Epidermal melanocyte (primary cell): ENCODE measurements at regions not wholly inside any gene's neighbourhood (a gene's known extent, or its start where the extent isn't known, plus 50 kb on each side); places are given as distances from the start of the nearest gene placed in this dataset.

Source experiments
- DNase-seq: peaks from one replicate; pipeline ENCODE4 v3.0.0; 2011; ENCODE audit warnings: low spot score; ENCODE audit not compliant: insufficient read length

DNA sequence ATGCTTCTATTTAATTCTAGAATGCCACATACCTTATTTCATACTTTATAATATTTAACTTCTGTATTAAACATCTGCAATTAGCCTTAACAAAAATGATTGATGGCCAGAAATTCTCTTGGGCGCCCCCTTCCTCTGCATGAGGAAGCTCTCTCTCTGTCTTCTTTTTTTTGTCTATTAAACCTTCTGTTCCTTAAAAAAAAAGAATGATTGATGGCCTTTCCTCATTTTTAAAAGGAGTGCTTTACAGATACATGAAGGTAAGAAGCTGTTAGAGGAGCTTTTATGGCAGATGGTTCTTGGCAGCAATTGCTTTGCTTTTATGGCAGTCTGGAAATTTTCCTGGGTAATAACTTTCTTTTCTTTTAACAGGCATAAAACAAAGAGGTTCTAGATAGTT, 526.9 kb downstream of the SLC4A3 start:
- DNase-seq = no peak

DNA sequence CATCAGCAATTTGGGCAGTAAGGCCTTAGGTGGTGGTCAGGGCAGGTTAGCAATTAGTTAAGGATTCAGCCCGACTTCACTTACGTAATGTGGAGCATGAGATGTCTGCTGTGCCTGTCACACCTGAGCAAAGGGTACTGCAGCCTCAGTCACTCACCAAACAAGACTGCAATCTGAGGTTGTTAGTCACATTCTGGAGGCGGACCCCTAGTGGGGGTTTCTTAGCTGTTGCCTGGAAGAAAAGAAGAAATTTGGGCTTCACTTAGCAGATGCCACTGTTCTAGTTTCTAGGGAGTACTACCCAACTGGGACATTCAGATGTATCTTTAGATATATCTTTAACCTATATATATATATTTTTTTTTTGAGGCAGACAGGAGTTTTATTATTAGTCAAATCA, 529.9 kb downstream of the SLC4A3 start:
- no peak for DNase-seq

DNA sequence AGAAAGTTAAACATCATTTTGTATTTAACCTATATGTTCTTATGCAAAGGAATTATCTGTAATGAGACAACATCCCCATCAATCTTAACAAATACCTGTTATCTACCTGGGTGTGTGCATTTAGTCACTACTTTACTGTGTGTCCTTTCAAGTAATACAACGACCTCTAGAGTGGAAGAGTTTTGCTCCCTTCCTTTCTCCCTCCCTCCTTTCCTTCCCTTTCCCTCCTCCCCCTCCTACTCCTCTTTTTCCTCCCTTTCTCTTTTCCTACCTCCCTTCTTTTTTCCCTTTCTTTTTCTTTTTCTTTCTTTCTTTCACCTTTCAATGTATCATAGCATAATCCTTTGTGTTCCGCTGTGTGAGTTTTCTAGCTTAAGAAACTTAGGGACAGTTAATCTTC, 532.3 kb downstream of the SLC4A3 start:
- no peak for DNase-seq

DNA sequence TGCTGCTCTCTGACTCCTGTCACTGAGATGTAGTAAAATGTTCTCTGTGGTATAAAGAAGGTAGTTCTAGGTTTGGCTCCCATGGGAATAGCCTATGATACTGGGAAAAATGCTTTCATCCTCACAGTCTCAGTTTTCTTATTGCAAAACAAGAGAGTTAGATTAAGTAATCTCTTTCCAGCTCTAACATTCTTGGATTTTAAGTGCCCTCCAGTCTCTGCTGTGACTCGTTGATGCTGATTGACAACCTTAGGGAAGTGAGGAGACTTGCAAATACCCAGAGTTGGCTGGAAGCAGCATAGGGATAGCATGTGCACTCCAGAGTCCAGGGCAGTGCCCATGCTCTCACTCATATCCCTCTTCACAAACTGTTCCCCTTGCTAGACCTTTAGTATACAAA, 534.9 kb downstream of the SLC4A3 start:
- no peak for DNase-seq

DNA sequence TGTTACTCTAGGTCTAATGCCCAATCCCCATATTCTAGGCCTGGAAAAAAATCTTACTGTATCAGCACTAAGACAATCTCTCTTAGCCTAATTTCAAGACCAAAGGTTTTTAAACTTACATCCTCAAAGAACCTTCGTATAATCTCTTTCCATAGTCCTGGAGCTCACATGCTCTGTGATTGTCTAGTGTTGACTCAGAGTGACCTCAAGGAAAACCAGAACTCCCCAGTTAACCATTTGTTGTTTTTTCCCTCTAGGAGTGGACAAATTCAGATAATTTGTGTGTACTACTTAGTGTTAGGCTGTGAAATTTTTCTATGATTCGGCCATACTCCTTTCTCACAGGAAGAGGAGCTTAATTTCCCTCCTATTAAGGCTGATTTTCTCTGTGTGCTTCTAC, 536.1 kb downstream of the SLC4A3 start:
- no peak for DNase-seq

DNA sequence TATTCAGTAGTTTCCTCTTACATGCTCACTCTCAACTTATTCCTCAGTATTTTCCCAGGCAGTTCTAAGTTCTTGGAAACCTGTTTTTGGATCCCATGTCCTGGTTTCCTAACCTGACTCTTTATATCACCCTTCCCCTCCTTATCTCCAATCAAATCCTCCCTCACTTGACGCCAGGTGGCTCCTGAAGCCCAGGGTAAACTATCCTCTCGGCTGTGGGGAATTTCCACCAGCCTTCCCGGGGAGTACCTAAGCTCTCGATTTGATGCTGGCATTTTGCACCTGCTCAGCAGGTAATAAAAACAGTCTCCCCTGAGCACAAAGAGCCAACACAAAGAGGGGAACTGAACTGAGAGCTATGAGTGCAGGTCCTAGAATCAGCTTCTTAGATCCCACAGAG, 538.0 kb downstream of the SLC4A3 start:
- DNase-seq = no peak

DNA sequence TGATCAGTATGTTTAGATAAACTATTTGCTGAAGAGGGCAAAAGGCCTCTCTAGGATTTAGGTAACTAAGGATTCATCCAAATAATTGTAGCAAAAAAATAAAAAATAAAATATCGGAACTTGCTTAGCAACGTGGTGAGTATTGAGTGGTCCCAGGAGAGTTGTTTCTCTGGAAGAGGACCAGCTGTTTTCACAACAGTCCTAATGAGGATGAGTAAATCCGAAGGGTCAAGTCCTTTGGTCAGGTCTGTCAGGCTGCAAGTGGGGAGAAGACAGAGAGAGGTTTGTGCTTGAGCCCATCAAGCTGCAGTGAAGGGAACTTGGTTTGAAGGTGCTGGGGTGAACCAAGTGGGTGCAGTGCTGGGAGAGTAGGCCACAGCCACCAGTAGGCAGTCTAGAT, 539.2 kb downstream of the SLC4A3 start:
- no peak for DNase-seq

DNA sequence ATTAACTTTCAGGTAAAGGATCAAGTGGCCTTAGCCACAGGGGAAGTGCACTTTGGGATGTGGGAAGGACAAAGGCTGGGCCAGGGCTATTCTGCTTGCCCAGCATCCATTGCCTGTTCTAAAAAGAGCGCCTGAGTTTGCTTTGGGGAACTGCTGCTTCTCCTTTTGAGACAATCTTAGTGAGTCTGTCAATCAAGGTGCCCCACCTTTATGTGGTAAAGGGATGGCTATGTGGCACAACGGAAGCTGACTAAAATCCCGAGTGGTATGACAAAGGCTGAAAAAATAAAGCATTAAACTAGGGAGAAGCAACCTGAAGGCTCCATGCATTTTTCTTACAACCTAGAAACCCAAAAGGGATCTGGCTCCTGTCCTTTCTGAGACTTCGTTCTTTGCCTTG, 540.5 kb downstream of the SLC4A3 start:
- DNase-seq = no peak

DNA sequence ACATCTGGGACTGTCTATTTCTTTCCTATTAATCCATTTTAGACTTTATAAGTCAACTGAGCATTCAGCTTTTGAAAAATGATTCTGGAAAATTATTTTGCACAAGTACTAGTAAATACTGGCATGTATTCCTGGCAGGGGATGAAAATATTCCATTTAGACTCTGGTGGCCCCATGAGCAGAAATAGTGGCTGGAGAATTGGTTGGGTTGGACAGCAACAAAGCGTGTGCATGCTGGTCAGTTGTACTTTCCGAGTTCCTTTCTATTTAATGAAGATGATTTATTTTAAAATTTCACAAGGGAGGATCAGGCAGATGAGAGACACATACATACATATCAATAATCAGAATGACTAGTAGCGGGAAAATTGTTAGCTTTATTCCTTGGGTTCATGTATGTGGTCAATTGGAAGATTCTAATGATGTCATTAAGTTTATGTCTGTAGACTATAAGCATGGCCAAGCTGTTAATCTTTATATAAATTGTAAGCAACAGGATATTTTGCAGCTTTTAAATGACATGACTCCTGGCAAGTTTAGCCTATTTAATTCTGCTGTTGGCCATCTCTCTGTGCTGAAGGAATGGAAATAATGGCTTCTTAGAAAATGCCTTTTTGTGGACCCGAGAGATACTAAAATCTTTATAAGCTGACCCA, 541.6 kb downstream of the SLC4A3 start:
- DNase-seq = no peak

DNA sequence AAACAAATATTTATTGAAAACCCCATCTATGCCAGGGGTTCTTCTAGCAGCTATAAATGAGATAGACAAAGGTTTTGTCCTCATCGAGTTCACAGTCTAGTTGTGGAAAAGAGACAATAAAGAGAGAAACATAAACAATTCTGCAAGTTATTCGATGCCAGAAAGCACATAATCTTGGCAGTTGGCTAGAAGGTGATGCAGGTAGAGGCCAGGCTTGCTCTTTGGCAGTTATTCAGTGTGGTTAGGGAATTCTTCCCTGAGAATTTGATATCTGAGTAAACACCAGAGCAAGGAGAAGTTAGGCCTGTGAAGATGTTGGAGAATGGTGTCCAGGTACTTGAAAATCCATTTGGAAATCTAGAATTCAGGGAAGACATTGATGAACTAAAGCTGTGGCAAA, 547.4 kb downstream of the SLC4A3 start:
- no peak for DNase-seq

DNA sequence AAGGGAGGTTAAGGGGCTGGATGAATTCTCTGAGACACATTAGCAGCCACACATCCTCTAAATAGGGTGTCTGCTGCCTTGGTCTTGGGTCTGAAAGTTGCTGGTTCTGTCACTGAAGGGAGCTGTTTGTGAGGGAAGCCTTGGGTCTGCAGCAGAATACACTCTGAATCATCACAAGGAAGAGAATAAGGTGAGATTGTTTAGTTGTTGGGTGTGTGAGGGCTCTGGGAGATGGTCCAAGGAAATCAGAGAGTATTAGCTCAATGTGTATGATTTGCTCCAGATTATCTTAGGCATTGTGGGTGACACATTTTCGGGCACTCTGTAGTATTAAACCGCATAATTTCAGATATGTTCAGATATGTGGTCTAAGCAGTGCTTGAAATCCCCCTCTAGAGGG, 548.5 kb downstream of the SLC4A3 start:
- DNase-seq = no peak

DNA sequence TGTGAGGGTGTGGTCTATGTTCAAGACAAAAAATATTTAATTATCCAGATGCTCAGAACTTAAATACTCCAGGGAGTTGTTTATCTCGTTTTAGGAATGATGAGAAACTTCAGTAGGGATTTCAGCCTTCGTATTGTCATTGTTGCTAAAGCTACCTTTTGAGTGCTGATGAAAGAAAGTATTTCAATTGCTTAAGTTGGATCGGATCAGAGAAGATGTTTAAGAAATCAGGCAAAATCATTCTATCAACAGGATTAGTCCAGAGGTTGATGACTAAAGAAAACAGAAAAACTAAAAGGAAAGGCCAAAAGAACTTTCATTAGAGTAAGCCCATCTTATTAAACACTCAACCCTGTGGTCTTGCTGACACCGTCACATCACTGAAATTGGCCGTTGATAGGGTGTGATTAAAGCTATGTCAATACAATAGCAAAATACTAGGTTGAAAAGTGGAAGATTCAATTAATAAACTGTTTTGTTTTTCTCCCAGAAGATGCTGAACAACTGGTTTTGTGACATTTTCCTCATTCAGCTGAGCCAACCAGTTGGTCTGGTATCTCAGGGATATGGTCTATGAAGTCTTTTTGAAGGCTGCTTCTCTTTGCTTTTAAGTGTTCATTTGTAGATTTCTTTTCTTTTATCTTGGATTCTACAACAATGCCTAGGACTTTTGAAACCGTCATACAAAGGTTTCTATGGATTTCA, 551.7 kb downstream of the SLC4A3 start:
- no peak for DNase-seq

DNA sequence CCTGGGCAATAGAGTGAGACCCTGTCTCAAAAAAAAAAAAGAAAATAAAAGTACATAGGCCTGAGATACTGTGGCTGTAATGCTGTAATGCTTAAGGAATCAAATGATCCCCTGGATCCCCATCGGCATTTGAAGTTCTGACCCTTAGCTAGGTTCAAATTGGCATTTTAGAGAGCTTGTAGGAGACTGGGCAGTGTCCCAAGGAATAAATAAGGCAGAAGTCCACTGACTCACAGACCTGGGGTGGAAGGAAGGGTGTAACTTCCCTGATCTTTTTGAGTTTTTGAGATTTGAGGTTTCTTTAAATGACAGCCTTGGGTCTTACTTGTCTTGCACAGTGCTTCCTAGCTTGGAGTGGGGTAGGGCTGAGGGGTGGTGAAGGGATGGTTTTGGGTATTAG, 553.7 kb downstream of the SLC4A3 start:
- no peak for DNase-seq

DNA sequence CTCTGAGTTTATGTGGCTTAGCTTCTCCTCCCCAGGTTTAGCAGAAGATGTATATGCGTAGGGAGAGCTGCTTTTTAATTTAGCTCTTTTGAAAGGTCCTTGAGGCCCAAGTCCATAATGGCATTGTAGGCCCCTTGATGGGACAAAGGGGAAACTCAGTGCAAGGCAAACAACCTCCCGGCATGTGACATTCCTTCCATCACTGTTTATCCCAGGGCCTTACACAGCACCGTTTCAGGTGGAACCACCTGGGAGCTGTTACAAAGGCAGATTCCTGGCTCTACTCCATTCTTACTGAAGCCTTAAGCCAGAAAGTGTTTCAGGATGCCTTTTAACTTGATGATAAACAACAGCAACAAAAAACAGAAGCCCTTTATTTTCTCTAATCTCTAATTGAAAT, 555.4 kb downstream of the SLC4A3 start:
- DNase-seq = no peak

DNA sequence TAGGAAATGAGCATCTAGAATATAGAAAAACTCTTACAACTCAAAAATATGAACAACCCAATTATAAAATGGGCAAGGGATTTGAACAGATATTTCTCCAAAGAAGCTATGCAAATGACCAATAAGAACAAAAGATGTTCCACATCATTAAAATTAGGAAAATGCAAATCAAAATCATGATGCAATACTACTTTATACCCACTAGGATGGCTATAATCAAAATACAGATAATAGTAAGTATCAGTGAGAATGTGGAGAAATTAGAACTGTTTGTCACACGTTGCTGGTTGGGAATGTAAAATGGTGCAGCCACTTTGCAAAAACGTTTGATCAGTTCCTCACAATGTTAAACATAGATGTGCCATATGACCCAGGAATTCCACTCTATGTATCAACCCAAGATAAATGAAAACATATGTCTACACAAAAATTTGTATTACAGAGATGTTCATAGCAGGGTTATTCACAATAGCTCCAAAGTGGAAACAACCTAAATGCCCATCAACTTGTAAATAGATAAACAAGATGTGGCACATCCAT, 558.4 kb downstream of the SLC4A3 start:
- DNase-seq = no peak

DNA sequence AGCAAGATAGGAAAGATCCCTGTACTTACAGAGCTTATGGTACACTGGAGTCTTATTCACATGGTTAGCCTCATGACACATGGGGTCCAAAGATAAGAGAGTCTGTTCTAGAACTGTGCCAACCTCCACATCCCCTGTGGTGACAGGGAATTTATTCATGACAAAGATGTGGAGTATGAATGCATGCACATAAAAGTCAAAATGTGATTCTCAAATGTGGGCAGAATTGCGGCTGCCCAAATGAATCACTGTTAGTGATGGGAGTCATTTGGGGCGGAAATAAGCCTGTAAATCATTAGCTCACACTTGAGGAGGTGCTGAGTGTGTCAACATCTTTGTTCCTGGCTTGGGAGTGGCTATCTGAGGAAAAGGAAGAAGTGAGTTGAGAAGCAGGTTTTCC, 560.6 kb downstream of the SLC4A3 start:
- DNase-seq = no peak

DNA sequence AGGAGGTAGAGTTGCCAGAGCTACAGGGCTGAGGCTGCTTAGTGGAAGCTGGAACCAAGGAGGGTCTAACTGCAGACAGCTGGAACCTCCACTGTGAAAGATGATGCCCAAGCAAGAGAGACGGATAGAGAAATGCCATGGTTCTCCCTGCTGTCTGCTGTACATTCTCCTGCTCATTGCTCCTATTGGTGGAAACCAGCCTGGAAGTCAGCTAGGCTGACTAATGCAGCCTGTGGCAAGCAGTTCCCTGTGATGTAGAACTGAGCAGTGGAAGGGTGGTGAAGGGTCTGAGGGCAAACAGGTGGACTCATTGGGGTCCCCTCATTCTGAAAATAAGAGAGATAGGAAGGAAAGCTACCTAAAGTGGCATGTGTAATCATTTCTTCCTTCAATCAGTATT, 563.6 kb downstream of the SLC4A3 start:
- no peak for DNase-seq

DNA sequence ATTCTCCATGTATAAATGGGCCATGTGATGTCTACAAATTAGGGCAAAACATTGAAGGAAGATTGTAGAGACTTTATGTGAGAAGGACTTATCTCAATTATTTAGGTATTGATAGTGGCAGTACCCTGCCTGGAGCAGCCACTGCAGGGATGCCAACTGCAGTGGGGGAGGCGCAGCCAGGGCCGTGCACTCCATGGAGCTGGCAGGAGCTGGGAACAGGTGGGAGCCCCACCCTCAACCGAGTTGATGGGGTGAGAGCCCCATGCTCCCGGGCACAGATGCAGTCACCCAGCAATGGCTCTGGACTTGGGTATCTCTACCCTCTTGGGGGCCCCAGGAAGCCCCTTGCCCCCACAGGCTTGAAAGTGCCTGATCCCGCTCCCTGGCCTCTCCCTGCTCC, 564.3 kb downstream of the SLC4A3 start:
- no peak for DNase-seq

DNA sequence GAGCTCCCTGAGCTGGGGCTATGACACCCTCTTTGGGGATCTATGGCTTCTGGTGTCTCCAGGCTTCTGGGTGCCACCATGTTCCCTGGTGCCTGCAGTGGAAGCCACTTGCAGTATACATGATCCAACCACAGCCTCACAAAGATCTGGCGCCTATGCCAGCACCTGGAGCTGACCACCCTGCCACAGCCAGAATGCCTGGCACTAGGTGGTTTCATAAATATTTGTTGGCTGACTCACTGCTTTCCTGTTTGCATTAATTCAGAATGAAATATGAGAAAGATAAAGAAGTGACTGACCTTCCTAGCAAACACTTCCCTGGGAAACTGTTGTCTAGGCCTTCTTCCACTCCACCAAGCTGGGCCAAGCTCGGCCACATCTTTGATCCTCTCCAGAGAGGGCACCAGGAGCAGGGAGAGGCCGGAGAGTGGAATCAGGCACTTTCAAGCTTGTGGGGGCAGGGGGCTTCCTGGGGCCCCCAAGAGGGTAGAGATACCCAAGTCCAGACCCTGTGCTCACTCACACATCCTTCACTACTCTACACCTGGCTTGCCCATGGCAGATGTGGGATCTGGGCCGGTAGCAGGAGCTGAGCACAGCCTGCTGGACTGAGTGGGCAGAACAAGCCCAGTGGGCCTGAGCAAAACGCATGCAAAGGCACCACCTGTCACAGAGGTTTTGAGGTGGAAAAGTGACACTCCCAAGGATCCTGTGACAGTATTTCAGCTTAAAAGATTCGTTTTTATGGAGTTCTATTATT, 565.7 kb downstream of the SLC4A3 start:
- no peak for DNase-seq

DNA sequence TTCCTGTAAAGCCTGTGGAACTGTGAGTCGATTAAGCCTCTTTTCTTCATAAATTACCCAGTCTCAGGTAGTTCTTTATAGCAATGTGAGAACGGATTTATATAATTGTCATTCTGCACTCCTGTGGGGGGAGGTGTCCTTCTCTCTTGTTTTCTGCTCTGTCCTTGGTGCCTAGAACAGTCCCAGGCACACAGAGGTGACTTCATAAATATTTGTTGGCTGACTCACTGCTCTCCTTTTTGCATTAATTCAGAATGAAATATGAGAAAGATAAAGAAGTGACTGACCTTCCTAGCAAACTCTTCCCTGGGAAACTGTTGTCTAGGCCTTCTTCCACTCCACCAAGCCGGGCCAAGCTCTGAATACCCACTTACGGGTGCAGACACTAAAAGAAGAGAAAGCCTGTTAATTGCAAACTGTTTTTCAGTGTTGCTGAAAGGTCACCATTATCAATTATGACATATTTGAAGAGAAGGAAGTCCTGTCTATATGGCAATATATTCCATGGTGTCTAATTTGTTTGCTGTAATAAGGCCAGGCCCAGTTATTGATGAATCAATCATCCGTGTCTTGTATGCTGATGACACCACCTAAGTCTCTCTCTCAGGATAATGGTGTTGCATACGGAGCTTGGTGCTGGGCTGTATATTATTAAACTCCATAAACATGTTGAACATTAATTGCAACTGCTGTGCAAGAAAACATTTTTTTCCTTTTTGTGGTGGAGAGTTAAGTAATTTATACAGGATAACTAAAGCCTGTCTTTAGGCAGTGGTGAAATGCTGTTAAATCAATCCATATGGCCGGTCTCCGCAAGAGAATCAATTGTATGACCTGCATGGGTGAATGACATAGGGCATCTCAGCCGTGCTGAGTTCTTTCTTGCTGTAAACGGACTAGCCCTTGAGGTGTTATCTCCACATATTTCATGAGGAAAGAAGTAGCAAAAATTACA, 567.5 kb downstream of the SLC4A3 start:
- DNase-seq = no peak

DNA sequence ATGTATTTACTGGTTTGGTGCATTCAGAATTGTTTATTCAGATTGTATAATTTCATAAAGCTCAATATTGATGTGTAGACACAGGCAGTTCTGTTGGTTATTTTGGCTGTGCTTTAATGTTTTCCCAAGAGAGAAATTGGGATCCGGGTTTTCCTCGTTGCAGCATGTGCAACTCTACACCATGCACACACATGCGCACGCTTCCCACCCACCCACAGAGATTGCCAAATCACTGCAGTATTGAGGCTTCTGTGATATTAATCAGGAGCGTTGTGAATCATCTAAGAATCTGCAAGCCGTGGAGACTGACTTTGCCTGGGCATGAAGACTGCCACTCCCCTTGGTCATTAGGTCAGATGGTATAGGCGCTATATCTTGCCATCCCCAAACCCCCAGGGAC, 571.5 kb downstream of the SLC4A3 start:
- DNase-seq = peak; percentile 33
